Testis (tissue), 2 donors: ENCODE measurements at regions not wholly inside any gene's neighbourhood (a gene's known extent, or its start where the extent isn't known, plus 50 kb on each side); places are given as distances from the start of the nearest gene placed in this dataset.

ENCODE experiments used
- POLR2A ChIP-seq: fragments of 450-650 bp; IDR thresholded peaks from one replicate; pipeline ENCODE4 v1.6.1; 2017; ENCODE audit warnings: antibody characterized with exemption, mild to moderate bottlenecking, moderate library complexity
- TF ChIP-seq, protein P1 (sequence below), 3 experiments: fragments of 450-650 bp in 2 of 3; fragments of 200-600 bp in 1 of 3; sonication (generic) in 1 of 3; IDR thresholded peaks; one replicate each; pipeline ENCODE4 v1.5.1; 2016 to 2019; ENCODE audit warnings: antibody characterized with exemption in 3 of 3, mild to moderate bottlenecking in 2 of 3, moderate library complexity in 1 of 3

DNA sequence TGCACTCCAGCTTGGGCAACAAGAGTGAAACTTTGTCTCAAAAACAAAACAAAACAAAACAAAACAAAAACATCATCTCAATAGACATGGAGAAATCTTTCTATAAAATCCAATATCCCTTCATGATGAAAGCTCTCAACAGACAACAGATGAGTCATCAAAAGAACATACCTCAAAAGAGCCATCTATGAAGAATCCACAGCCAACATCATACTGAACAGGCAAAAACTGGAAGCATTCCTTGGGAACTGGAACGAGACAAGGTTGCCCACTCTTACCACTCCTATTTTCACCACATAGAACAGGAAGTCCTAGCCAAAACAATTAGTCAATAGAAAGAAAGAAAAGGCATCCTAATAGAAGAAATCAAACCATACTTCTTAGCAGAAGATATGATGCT is 77.8 kb upstream of the USP9Y start:
- TF ChIP-seq, protein P1, sequence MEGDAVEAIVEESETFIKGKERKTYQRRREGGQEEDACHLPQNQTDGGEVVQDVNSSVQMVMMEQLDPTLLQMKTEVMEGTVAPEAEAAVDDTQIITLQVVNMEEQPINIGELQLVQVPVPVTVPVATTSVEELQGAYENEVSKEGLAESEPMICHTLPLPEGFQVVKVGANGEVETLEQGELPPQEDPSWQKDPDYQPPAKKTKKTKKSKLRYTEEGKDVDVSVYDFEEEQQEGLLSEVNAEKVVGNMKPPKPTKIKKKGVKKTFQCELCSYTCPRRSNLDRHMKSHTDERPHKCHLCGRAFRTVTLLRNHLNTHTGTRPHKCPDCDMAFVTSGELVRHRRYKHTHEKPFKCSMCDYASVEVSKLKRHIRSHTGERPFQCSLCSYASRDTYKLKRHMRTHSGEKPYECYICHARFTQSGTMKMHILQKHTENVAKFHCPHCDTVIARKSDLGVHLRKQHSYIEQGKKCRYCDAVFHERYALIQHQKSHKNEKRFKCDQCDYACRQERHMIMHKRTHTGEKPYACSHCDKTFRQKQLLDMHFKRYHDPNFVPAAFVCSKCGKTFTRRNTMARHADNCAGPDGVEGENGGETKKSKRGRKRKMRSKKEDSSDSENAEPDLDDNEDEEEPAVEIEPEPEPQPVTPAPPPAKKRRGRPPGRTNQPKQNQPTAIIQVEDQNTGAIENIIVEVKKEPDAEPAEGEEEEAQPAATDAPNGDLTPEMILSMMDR (IDR thresholded peaks at IDR 0.05) = no peak
- no peak for TF ChIP-seq POLR2A
